ENCODE measurements at regions not wholly inside any gene's neighbourhood (a gene's known extent, or its start where the extent isn't known, plus 50 kb on each side); places are given as distances from the start of the nearest gene placed in this dataset.

GRCh38 chr4:24693636-24694035 is 101.7 kb upstream of the SOD3 start:
- H3K79me2 ChIP-seq (ENCODE audit: insufficient read depth, low read depth), result no peaks in the 10 kb centered on the region
- no peaks in the 10 kb centered on the region for H4K20me1 ChIP-seq (ENCODE audit: insufficient read depth)
- no peak for TF ChIP-seq CTCF (conservative IDR thresholded peaks at IDR 0.05; ENCODE audit: low read depth, low read length)
- H3K4me1 ChIP-seq (ENCODE audit: low read depth, poor library complexity, severe bottlenecking), result no peaks in the 10 kb centered on the region
- H3K27ac ChIP-seq, result no peak overlapping the region
- H2AFZ ChIP-seq (ENCODE audit: low read depth), result no peak overlapping the region
- no peaks in the 10 kb centered on the region for H3K36me3 ChIP-seq (ENCODE audit: insufficient read depth)
- H3K27me3 ChIP-seq (ENCODE audit: insufficient read depth, low read depth), result no peaks in the 10 kb centered on the region
- no peak overlapping the region for H3K4me2 ChIP-seq
- no peak overlapping the region for H3K4me3 ChIP-seq (IDR thresholded peaks at IDR 0.05; ENCODE audit: insufficient read depth, low read depth, low read length)
- no peak overlapping the region for H3K9ac ChIP-seq

- no peaks in the 10 kb centered on the region for H3K27me3 ChIP-seq (ENCODE audit: insufficient read depth, low read depth)
- H3K27ac ChIP-seq, result no peak overlapping the region
- H3K4me3 ChIP-seq (IDR thresholded peaks at IDR 0.05; ENCODE audit: insufficient read depth, low read depth, low read length), result no peak overlapping the region
- H3K4me2 ChIP-seq, result no peak overlapping the region
- H2AFZ ChIP-seq (ENCODE audit: low read depth), result no peak overlapping the region
- no peaks in the 10 kb centered on the region for H3K36me3 ChIP-seq (ENCODE audit: insufficient read depth)
- no peaks in the 10 kb centered on the region for H3K4me1 ChIP-seq (ENCODE audit: low read depth, poor library complexity, severe bottlenecking)
- no peaks in the 10 kb centered on the region for H4K20me1 ChIP-seq (ENCODE audit: insufficient read depth)
- H3K79me2 ChIP-seq (ENCODE audit: insufficient read depth, low read depth), result no peaks in the 10 kb centered on the region
- TF ChIP-seq CTCF (conservative IDR thresholded peaks at IDR 0.05; ENCODE audit: low read depth, low read length), result no peak
- H3K9ac ChIP-seq, result no peak overlapping the region
Measured at GRCh38 chr4:24700118-24700517, 95.3 kb upstream of the SOD3 start.

- Histone ChIP-seq H3K9ac (no peak overlapping the region), H3K27ac (no peak overlapping the region), H3K4me3 (IDR thresholded peaks at IDR 0.05; ENCODE audit: insufficient read depth, low read depth, low read length) (no peak overlapping the region), H2AFZ (ENCODE audit: low read depth) (no peak overlapping the region), H3K27me3 (ENCODE audit: insufficient read depth, low read depth) (no peaks in the 10 kb centered on the region), H4K20me1 (ENCODE audit: insufficient read depth) (no peaks in the 10 kb centered on the region), H3K4me2 (no peak overlapping the region), H3K79me2 (ENCODE audit: insufficient read depth, low read depth) (no peaks in the 10 kb centered on the region), H3K4me1 (ENCODE audit: low read depth, poor library complexity, severe bottlenecking) (no peaks in the 10 kb centered on the region), H3K36me3 (ENCODE audit: insufficient read depth) (no peaks in the 10 kb centered on the region)
- no peak for TF ChIP-seq CTCF (conservative IDR thresholded peaks at IDR 0.05; ENCODE audit: low read depth, low read length)
Measured at GRCh38 chr4:24701683-24702082, 93.7 kb upstream of the SOD3 start.

- Histone ChIP-seq H4K20me1 (ENCODE audit: insufficient read depth) (no peaks in the 10 kb centered on the region), H2AFZ (ENCODE audit: low read depth) (no peak overlapping the region), H3K27me3 (ENCODE audit: insufficient read depth, low read depth) (no peaks in the 10 kb centered on the region), H3K4me3 (IDR thresholded peaks at IDR 0.05; ENCODE audit: insufficient read depth, low read depth, low read length) (no peak overlapping the region), H3K9ac (no peak overlapping the region), H3K4me2 (no peak overlapping the region), H3K79me2 (ENCODE audit: insufficient read depth, low read depth) (no peaks in the 10 kb centered on the region), H3K36me3 (ENCODE audit: insufficient read depth) (no peaks in the 10 kb centered on the region), H3K27ac (no peak overlapping the region), H3K4me1 (ENCODE audit: low read depth, poor library complexity, severe bottlenecking) (no peaks in the 10 kb centered on the region)
- TF ChIP-seq CTCF (conservative IDR thresholded peaks at IDR 0.05; ENCODE audit: low read depth, low read length), result no peak
Measured at GRCh38 chr4:24702281-24702680, 93.1 kb upstream of the SOD3 start.

- Histone ChIP-seq H3K4me1 (ENCODE audit: low read depth, poor library complexity, severe bottlenecking) (no peaks in the 10 kb centered on the region), H3K27me3 (ENCODE audit: insufficient read depth, low read depth) (no peaks in the 10 kb centered on the region), H3K79me2 (ENCODE audit: insufficient read depth, low read depth) (no peaks in the 10 kb centered on the region), H3K4me3 (IDR thresholded peaks at IDR 0.05; ENCODE audit: insufficient read depth, low read depth, low read length) (no peak overlapping the region), H3K27ac (no peak overlapping the region), H3K9ac (no peak overlapping the region), H3K4me2 (no peak overlapping the region), H3K36me3 (ENCODE audit: insufficient read depth) (no peaks in the 10 kb centered on the region), H4K20me1 (ENCODE audit: insufficient read depth) (no peaks in the 10 kb centered on the region), H2AFZ (ENCODE audit: low read depth) (no peak overlapping the region)
- TF ChIP-seq CTCF (conservative IDR thresholded peaks at IDR 0.05; ENCODE audit: low read depth, low read length), result no peak
Measured at GRCh38 chr4:24703298-24703697, 92.1 kb upstream of the SOD3 start.

Measured in KMS-11 (cell line).